Endothelial cell of umbilical vein (primary cell): ENCODE measurements at regions not wholly inside any gene's neighbourhood (a gene's known extent, or its start where the extent isn't known, plus 50 kb on each side); places are given as distances from the start of the nearest gene placed in this dataset.

ENCODE experiments used
- CTCF ChIP-seq, 2 donors: IDR thresholded peaks; 1 replicate in 1 of 2; 2 replicates in 1 of 2; pipeline ENCODE4 v1.5.1; 2011; ENCODE audit warnings: low read length in 2 of 2, mild to moderate bottlenecking in 2 of 2, moderate library complexity in 2 of 2, control low read depth in 1 of 2, inconsistent platforms in 1 of 2, low read depth in 1 of 2; ENCODE audit not compliant: insufficient read depth in 1 of 2; ENCODE audit errors: extremely low read depth in 1 of 2
- EZH2 ChIP-seq: IDR thresholded peaks from 2 replicates; pipeline ENCODE4 v1.6.1; 2012; ENCODE audit warnings: borderline replicate concordance, low read depth, mild to moderate bottlenecking, moderate library complexity, low read length, inconsistent platforms; ENCODE audit not compliant: severe bottlenecking
- FOS ChIP-seq: IDR thresholded peaks from 2 replicates; pipeline ENCODE4 v1.6.1; 2011; ENCODE audit warnings: mild to moderate bottlenecking, low read length, moderate library complexity, borderline replicate concordance; ENCODE audit not compliant: insufficient read depth
- GATA2 ChIP-seq: IDR thresholded peaks from 2 replicates; pipeline ENCODE4 v1.7.0; 2011; ENCODE audit warnings: low read depth, mild to moderate bottlenecking, moderate library complexity, mixed read lengths, low read length; ENCODE audit not compliant: insufficient read length, insufficient read depth
- JUN ChIP-seq: IDR thresholded peaks from 2 replicates; pipeline ENCODE4 v1.6.1; 2011; ENCODE audit warnings: borderline replicate concordance, low read depth; ENCODE audit not compliant: insufficient read length, insufficient read depth
- MAX ChIP-seq: IDR thresholded peaks from 2 replicates; pipeline ENCODE4 v1.6.1; 2011; ENCODE audit not compliant: insufficient read depth, insufficient read length
- MYC ChIP-seq: IDR thresholded peaks from one replicate; pipeline ENCODE4 v1.6.1; 2011; ENCODE audit warnings: mild to moderate bottlenecking, low read depth, low read length
- POLR2A ChIP-seq: IDR thresholded peaks from 2 replicates; pipeline ENCODE4 v1.6.1; 2012; ENCODE audit warnings: low read depth, mild to moderate bottlenecking, control low read depth, low read length
- POLR2AphosphoS5 ChIP-seq: IDR thresholded peaks from 2 replicates; pipeline ENCODE4 v1.6.1; 2012; ENCODE audit warnings: low read depth, mild to moderate bottlenecking, control low read depth, low read length, moderate library complexity; ENCODE audit not compliant: insufficient read depth

GRCh38 chr10:118407777-118408176 lies 65.7 kb upstream of the FAM204A start:
- no peak for TF ChIP-seq MAX
- no peak for TF ChIP-seq POLR2AphosphoS5
- TF ChIP-seq CTCF (IDR thresholded peaks at IDR 0.05; ENCODE audit: extremely low read depth in 1 of 2, insufficient read depth in 1 of 2, low read depth in 1 of 2, low read length in 2 of 2) = no peak
- no peak for TF ChIP-seq POLR2A
- TF ChIP-seq EZH2 = no peak
- TF ChIP-seq GATA2 = no peak
- TF ChIP-seq FOS = no peak
- no peak for TF ChIP-seq MYC
- no peak for TF ChIP-seq JUN
